GM12892 (cell line): ENCODE measurements at regions not wholly inside any gene's neighbourhood (a gene's known extent, or its start where the extent isn't known, plus 50 kb on each side); places are given as distances from the start of the nearest gene placed in this dataset.

Source experiments
- POLR2A ChIP-seq: IDR thresholded peaks from 2 replicates; pipeline ENCODE4 v1.6.1; 2011; ENCODE audit warnings: low read depth, low read length, control low read depth
- POLR2AphosphoS5 ChIP-seq: IDR thresholded peaks from 2 replicates; pipeline ENCODE4 v1.6.1; 2011; ENCODE audit warnings: low read depth, low read length, control low read depth
- TAF1 ChIP-seq: IDR thresholded peaks from 2 replicates; pipeline ENCODE4 v1.6.1; 2011; ENCODE audit warnings: low read depth, mild to moderate bottlenecking, control low read depth, low read length, borderline replicate concordance

GRCh38 chr6:143601504-143601903 is 76.3 kb upstream of the PHACTR2 start:
- TF ChIP-seq POLR2A: no peak
- no peak for TF ChIP-seq POLR2AphosphoS5
- TF ChIP-seq TAF1: no peak
